ENCODE measurements at regions not wholly inside any gene's neighbourhood (a gene's known extent, or its start where the extent isn't known, plus 50 kb on each side); places are given as distances from the start of the nearest gene placed in this dataset.
A peak's percentile ranks its signal among the peaks of the same experiment; 100 is the strongest.
"Not testable (repeated sequence)": the region's sequence is repeated elsewhere in the genome, so short reads cannot be mapped to it uniquely, and the experiment has no call there.

DNA sequence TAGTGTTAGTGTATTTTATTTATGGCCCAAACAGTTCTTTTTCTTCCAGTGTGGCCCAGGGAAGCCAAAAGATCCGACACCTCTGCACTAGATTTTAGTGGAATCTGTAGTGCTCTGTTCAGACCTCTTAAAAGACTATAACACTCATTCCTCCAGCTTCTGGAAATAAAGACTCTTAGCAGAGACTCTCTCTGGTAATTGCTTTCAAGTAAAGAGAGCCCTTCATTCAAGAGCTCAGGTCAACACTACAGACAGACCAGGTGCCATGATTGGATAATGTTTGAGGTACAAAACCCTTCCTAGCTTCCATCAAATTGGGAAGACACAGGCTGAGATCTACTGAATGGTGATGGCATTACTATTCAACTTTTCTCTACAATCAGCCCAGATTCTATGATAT lies 255.8 kb downstream of the PRDM9 start:
- intact Hi-C loops (cut with DNase I; ENCODE audit: low total_unique reads), result no loop called here
- 86 to 100% methylated on average over 1 of the region's 1 CpG for WGBS, 2 donors
- no peak for DNase-seq

DNA sequence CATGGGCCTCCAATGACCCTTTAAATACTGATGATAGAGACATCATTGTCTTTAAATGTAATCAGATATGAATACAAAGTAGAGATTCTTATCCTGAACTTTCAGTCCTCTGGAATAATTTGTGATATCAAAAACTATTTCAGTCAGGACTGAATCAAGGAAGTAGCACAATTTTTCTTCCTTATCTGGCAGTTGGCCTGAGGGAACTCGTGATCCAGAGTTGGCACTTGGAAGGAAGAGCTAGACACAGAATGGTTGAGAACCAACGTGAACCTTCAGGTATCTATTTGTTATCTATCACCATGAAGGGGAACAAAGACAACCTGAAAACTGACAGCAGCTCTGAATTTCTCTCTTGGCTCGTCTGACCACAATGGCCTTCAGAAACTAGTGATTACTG lies 269.3 kb downstream of the PRDM9 start:
- intact Hi-C loops (cut with DNase I; ENCODE audit: low total_unique reads), result no loop called here

More for the DNA sequence above, 255.8 kb downstream of the PRDM9 start:
- H3K4me3 ChIP-seq, result no peak overlapping the region
- H3K27me3 ChIP-seq, result no peaks in the 10 kb centered on the region
- no peak for TF ChIP-seq POLR2A (IDR thresholded peaks at IDR 0.05)
- TF ChIP-seq, protein P1, sequence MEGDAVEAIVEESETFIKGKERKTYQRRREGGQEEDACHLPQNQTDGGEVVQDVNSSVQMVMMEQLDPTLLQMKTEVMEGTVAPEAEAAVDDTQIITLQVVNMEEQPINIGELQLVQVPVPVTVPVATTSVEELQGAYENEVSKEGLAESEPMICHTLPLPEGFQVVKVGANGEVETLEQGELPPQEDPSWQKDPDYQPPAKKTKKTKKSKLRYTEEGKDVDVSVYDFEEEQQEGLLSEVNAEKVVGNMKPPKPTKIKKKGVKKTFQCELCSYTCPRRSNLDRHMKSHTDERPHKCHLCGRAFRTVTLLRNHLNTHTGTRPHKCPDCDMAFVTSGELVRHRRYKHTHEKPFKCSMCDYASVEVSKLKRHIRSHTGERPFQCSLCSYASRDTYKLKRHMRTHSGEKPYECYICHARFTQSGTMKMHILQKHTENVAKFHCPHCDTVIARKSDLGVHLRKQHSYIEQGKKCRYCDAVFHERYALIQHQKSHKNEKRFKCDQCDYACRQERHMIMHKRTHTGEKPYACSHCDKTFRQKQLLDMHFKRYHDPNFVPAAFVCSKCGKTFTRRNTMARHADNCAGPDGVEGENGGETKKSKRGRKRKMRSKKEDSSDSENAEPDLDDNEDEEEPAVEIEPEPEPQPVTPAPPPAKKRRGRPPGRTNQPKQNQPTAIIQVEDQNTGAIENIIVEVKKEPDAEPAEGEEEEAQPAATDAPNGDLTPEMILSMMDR (IDR thresholded peaks at IDR 0.05), result no peak
- H3K4me1 ChIP-seq, result no peaks in the 10 kb centered on the region
- no peaks in the 10 kb centered on the region for H3K36me3 ChIP-seq (ENCODE audit: low read depth, missing control alignments)
- no peaks in the 10 kb centered on the region for H3K9me3 ChIP-seq
- H3K27ac ChIP-seq, result no peak overlapping the region

DNA sequence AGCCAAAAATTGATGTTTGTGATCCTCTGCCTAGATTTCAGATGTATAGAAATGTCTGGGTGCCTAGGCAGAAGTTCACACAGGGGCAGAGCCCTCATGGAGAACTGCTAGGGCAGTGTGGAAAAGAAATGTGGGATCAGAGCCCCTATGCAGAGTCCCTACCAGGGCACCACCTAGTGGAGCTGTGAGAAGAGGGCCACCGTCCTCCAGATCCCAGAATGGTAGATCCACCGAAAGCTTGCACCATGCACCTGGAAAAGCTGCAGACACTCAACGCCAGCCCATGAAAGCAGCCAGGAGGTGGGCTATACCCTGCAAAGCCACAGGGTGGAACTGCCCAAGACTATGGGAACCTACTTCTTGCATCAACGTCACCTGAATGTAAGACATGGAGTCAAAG lies 292.9 kb downstream of the PRDM9 start:
- H3K9me3 ChIP-seq; H3K27ac ChIP-seq; H3K36me3 ChIP-seq (ENCODE audit: low read depth, missing control alignments); H3K4me3 ChIP-seq; DNase-seq; H3K27me3 ChIP-seq; intact Hi-C loops (cut with DNase I; ENCODE audit: low total_unique reads); H3K4me1 ChIP-seq: not testable (repeated sequence)
- 93 to 95% methylated on average over 4 of the region's 4 CpGs for WGBS, 2 donors

More for the DNA sequence above, 269.3 kb downstream of the PRDM9 start:
- H3K4me3 ChIP-seq, result no peak overlapping the region
- 34 to 61% methylated on average over 3 of the region's 3 CpGs for WGBS, 2 donors
- H3K4me1 ChIP-seq, result no peaks in the 10 kb centered on the region
- no peaks in the 10 kb centered on the region for H3K9me3 ChIP-seq
- no peak for TF ChIP-seq POLR2A (IDR thresholded peaks at IDR 0.05)
- TF ChIP-seq, protein P1 (IDR thresholded peaks at IDR 0.05), result no peak
- no peak for DNase-seq
- H3K36me3 ChIP-seq (ENCODE audit: low read depth, missing control alignments), result no peaks in the 10 kb centered on the region
- H3K27ac ChIP-seq, result no peak overlapping the region
- no peaks in the 10 kb centered on the region for H3K27me3 ChIP-seq

DNA sequence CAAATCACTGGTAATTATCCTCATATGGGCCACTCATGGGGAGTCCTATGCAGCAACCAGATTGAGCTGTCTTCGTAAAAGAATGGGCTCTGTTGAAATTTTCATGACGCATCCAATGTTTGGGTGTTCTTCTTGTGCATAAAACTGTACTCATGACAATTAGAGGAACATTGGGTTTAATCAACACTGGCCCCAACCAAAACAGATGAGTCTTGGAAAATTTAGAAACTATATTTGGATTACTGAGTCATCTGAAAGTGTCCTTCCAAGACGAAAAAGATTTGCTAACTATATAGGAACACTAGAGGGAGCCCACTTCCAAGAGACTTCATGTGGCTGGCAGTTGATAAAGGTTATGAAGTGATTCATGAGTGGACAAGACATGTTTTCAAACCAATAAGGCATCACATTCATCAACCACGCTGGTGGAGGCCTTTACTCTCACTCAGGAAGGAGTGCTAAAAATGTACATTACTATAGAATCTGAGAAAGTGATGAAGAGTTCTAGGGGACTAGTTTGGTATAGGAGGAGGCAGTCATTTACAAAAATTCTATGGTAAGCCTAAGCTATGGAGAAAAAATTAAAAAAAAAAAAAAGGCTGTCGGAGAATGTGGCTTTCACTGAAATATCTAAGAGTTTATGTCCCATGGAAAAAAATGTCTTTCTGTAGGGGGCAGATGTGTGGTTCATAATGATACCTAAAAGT lies 313.5 kb downstream of the PRDM9 start:
- intact Hi-C loops (cut with DNase I; ENCODE audit: low total_unique reads), result no loop called here
- Histone ChIP-seq H3K27me3 (no peaks in the 10 kb centered on the region), H3K36me3 (ENCODE audit: low read depth, missing control alignments) (no peaks in the 10 kb centered on the region), H3K27ac (no peak overlapping the region), H3K4me1 (no peaks in the 10 kb centered on the region), H3K9me3 (no peaks in the 10 kb centered on the region), H3K4me3 (no peak overlapping the region)
- WGBS, 2 donors, result 66 to 68% methylated on average over 5 of the region's 5 CpGs
- TF ChIP-seq, protein P1 (IDR thresholded peaks at IDR 0.05), result peak in 2 of 3 experiments; percentile 11 to 27
- TF ChIP-seq POLR2A (IDR thresholded peaks at IDR 0.05), result no peak
- DNase-seq, result no peak

DNA sequence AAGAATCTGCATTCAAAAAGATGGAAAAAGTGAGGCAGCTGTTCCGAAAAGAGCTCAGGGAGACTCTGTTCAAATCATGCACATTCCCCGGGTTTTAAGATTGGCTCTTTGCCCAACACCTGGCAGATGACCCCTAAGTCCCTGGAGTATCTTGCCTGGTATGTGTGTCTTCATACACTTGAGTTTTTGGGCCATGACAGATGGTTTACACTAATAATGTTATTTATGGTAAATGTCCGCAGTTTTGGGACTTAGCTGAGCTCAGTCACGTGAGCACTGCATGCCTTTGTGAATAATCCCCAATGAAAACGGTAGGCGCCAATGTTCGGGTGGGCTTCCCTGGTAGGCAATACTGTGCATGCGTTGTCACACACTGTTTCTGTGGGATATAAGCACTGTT lies 316.1 kb downstream of the PRDM9 start:
- no peak overlapping the region for H3K27ac ChIP-seq
- DNase-seq, result no peak
- H3K9me3 ChIP-seq, result no peaks in the 10 kb centered on the region
- no peak overlapping the region for H3K4me3 ChIP-seq
- intact Hi-C loops (cut with DNase I; ENCODE audit: low total_unique reads), result no loop called here
- no peaks in the 10 kb centered on the region for H3K4me1 ChIP-seq
- 78 to 89% methylated on average over 8 of the region's 8 CpGs for WGBS, 2 donors
- no peaks in the 10 kb centered on the region for H3K36me3 ChIP-seq (ENCODE audit: low read depth, missing control alignments)
- TF ChIP-seq, protein P1 (IDR thresholded peaks at IDR 0.05), result no peak
- no peak for TF ChIP-seq POLR2A (IDR thresholded peaks at IDR 0.05)
- no peaks in the 10 kb centered on the region for H3K27me3 ChIP-seq
